ENCODE measurements at regions not wholly inside any gene's neighbourhood (a gene's known extent, or its start where the extent isn't known, plus 50 kb on each side); places are given as distances from the start of the nearest gene placed in this dataset.

DNA sequence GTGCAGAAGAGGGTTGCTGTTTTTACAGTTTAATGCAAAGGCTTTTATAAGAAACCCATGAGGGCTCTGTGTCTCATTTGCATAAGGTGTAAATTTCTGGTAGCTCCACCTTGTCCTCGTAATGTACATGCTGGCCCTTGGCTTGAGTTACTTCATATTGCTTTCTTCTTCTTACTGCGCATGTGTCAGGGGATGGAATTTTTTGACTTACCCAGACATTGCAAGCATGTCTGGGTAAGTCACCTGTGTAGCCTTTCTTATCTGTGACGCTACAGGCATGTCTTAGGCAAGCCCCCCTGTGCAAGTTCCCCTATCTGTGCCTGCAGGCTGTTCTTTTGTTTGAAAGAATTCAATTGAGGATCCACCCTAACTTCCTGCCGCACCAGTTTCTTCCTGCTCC lies 274.2 kb downstream of the ETNK1 start:
- no peaks in the 10 kb centered on the region for H4K20me1 ChIP-seq (ENCODE audit: insufficient read depth, low read length)
- H3K79me2 ChIP-seq (ENCODE audit: insufficient read depth, low read length): no peaks in the 10 kb centered on the region
- DNase-seq (ENCODE audit: insufficient read length, low spot score, missing footprints): no peak
- TF ChIP-seq, protein P1, sequence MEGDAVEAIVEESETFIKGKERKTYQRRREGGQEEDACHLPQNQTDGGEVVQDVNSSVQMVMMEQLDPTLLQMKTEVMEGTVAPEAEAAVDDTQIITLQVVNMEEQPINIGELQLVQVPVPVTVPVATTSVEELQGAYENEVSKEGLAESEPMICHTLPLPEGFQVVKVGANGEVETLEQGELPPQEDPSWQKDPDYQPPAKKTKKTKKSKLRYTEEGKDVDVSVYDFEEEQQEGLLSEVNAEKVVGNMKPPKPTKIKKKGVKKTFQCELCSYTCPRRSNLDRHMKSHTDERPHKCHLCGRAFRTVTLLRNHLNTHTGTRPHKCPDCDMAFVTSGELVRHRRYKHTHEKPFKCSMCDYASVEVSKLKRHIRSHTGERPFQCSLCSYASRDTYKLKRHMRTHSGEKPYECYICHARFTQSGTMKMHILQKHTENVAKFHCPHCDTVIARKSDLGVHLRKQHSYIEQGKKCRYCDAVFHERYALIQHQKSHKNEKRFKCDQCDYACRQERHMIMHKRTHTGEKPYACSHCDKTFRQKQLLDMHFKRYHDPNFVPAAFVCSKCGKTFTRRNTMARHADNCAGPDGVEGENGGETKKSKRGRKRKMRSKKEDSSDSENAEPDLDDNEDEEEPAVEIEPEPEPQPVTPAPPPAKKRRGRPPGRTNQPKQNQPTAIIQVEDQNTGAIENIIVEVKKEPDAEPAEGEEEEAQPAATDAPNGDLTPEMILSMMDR (IDR thresholded peaks at IDR 0.05; ENCODE audit: extremely low read depth, low read depth, low read length): no peak
- no peak overlapping the region for H3K27ac ChIP-seq (ENCODE audit: low read depth, low read length)
- H3K27me3 ChIP-seq (ENCODE audit: insufficient read depth, low read length): no peaks in the 10 kb centered on the region
- no peaks in the 10 kb centered on the region for H3K9me3 ChIP-seq (ENCODE audit: low read depth, low read length)
- no peaks in the 10 kb centered on the region for H3K36me3 ChIP-seq (ENCODE audit: insufficient read depth, low read length)
- no peak overlapping the region for H2AFZ ChIP-seq (ENCODE audit: low read length)
- no peaks in the 10 kb centered on the region for H3K4me1 ChIP-seq (ENCODE audit: insufficient read depth, low read length)
- H3K4me3 ChIP-seq (ENCODE audit: insufficient read depth, low read length): no peak overlapping the region
- H3K4me2 ChIP-seq (ENCODE audit: insufficient read depth, low read length): no peak overlapping the region

DNA sequence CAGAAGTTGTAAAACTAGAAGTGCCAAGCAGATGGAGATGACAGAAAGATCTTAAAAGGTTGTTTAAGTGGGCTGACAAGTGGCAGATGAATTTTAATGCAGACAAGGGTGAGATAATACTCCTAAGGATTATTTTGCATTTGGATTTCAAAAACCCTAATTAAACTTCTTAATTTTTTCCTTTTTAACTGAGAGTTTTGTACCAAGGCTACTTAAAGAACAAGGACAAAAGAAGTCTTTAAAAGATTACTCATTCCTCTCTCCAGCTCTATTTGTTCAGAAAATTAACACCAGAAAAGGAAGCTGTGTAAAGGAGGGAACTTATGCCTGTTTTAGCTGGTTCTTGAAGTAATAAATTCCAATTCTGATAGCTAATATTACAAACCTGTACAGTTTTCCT lies 275.4 kb downstream of the ETNK1 start:
- Histone ChIP-seq H3K27me3 (ENCODE audit: insufficient read depth, low read length) (no peaks in the 10 kb centered on the region), H4K20me1 (ENCODE audit: insufficient read depth, low read length) (no peaks in the 10 kb centered on the region), H3K9me3 (ENCODE audit: low read depth, low read length) (no peaks in the 10 kb centered on the region), H3K4me1 (ENCODE audit: insufficient read depth, low read length) (no peaks in the 10 kb centered on the region), H3K4me2 (ENCODE audit: insufficient read depth, low read length) (no peak overlapping the region), H3K4me3 (ENCODE audit: insufficient read depth, low read length) (no peak overlapping the region), H3K36me3 (ENCODE audit: insufficient read depth, low read length) (no peaks in the 10 kb centered on the region), H3K79me2 (ENCODE audit: insufficient read depth, low read length) (no peaks in the 10 kb centered on the region), H2AFZ (ENCODE audit: low read length) (no peak overlapping the region), H3K27ac (ENCODE audit: low read depth, low read length) (no peak overlapping the region)
- no peak for DNase-seq (ENCODE audit: insufficient read length, low spot score, missing footprints)
- TF ChIP-seq, protein P1 (IDR thresholded peaks at IDR 0.05; ENCODE audit: extremely low read depth, low read depth, low read length): no peak

DNA sequence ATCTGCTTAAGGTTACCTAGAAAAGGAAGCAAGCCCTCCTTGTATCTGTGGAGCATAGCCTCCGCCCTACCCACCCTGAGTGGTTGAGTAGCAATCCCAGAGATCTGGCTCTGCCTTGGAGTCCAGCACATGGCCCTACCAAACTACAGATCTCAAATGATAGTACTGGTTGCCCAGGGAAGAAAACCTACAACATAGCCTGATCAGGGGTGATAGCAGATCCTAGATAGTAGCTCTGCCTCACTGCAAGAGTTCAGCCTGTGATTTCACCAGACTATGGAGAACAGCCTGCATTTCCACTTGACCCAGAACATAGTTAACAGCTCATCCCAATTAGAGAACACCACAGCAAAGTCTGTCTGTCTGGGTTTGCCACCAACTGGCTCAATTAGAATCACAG lies 279.5 kb downstream of the ETNK1 start:
- Histone ChIP-seq H3K4me3 (ENCODE audit: insufficient read depth, low read length) (no peak overlapping the region), H3K36me3 (ENCODE audit: insufficient read depth, low read length) (no peaks in the 10 kb centered on the region), H3K27ac (ENCODE audit: low read depth, low read length) (no peak overlapping the region), H2AFZ (ENCODE audit: low read length) (no peak overlapping the region), H3K27me3 (ENCODE audit: insufficient read depth, low read length) (no peaks in the 10 kb centered on the region), H3K9me3 (ENCODE audit: low read depth, low read length) (no peaks in the 10 kb centered on the region), H4K20me1 (ENCODE audit: insufficient read depth, low read length) (no peaks in the 10 kb centered on the region), H3K79me2 (ENCODE audit: insufficient read depth, low read length) (no peaks in the 10 kb centered on the region), H3K4me2 (ENCODE audit: insufficient read depth, low read length) (no peak overlapping the region), H3K4me1 (ENCODE audit: insufficient read depth, low read length) (no peaks in the 10 kb centered on the region)
- TF ChIP-seq, protein P1 (IDR thresholded peaks at IDR 0.05; ENCODE audit: extremely low read depth, low read depth, low read length): no peak
- peak; percentile 11 for DNase-seq (ENCODE audit: insufficient read length, low spot score, missing footprints)

DNA sequence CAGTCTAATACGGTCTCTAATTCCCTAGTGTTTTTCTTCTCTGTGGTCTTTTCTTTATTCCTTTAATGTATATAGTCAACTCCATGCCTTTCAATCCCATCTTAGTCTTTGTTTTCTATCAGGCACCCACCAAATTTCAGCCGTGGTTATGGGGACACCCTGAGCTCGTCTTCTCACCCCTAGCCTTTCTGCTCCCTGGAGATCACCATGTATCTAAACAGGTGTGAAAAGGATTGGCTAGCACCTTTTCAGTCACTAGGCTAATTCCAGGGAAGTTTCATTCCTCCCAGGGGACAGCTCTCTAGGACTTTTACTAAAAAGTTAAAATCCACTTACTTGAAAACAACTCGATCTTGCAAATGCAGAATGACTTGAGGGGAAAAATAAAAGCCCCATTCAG lies 291.3 kb downstream of the ETNK1 start:
- Histone ChIP-seq H3K4me2 (ENCODE audit: insufficient read depth, low read length) (no peak overlapping the region), H2AFZ (ENCODE audit: low read length) (no peak overlapping the region), H3K9me3 (ENCODE audit: low read depth, low read length) (no peaks in the 10 kb centered on the region), H3K27me3 (ENCODE audit: insufficient read depth, low read length) (peaks cover 2% of the 10 kb centered on the region), H3K4me1 (ENCODE audit: insufficient read depth, low read length) (no peaks in the 10 kb centered on the region), H3K36me3 (ENCODE audit: insufficient read depth, low read length) (no peaks in the 10 kb centered on the region), H3K27ac (ENCODE audit: low read depth, low read length) (no peak overlapping the region), H3K4me3 (ENCODE audit: insufficient read depth, low read length) (no peak overlapping the region), H3K79me2 (ENCODE audit: insufficient read depth, low read length) (no peaks in the 10 kb centered on the region), H4K20me1 (ENCODE audit: insufficient read depth, low read length) (no peaks in the 10 kb centered on the region)
- TF ChIP-seq, protein P1 (IDR thresholded peaks at IDR 0.05; ENCODE audit: extremely low read depth, low read depth, low read length): no peak
- DNase-seq (ENCODE audit: insufficient read length, low spot score, missing footprints): no peak

Data from osteoblast (primary cell).